ENCODE measurements at regions not wholly inside any gene's neighbourhood (a gene's known extent, or its start where the extent isn't known, plus 50 kb on each side); places are given as distances from the start of the nearest gene placed in this dataset.

- TF ChIP-seq POLR2AphosphoS5 (IDR thresholded peaks at IDR 0.05; ENCODE audit: borderline replicate concordance, low read depth, low read length) = no peak
- no peak for TF ChIP-seq FOXP2 (optimal IDR thresholded peaks at IDR 0.05; ENCODE audit: control extremely low read depth, extremely low read length, insufficient read depth)
- no peak for TF ChIP-seq EZH2 (IDR thresholded peaks at IDR 0.05)
- Histone ChIP-seq H3K9ac (ENCODE audit: insufficient read length) (no peak overlapping the region), H3K36me3 (ENCODE audit: insufficient read depth, low read length) (no peaks in the 10 kb centered on the region), H3K9me3 (ENCODE audit: low read depth, low read length) (no peaks in the 10 kb centered on the region), H3K4me3 (no peak overlapping the region), H3K27ac (no peak overlapping the region)
- no peak for DNase-seq (ENCODE audit: low read depth, low spot score)
Observed at GRCh38 chr3:81965696-81966095, 204.3 kb upstream of the GBE1 start.

GRCh38 chr3:81962396-81962795 is 201.0 kb upstream of the GBE1 start:
- no peak overlapping the region for H3K27ac ChIP-seq
- H3K36me3 ChIP-seq (ENCODE audit: insufficient read depth, low read length) = no peaks in the 10 kb centered on the region
- no peak for DNase-seq (ENCODE audit: low read depth, low spot score)
- H3K9ac ChIP-seq (ENCODE audit: insufficient read length) = no peak overlapping the region
- no peak overlapping the region for H3K4me3 ChIP-seq
- no peaks in the 10 kb centered on the region for H3K9me3 ChIP-seq (ENCODE audit: low read depth, low read length)
- TF ChIP-seq POLR2AphosphoS5 (IDR thresholded peaks at IDR 0.05; ENCODE audit: borderline replicate concordance, low read depth, low read length) (no peak), FOXP2 (optimal IDR thresholded peaks at IDR 0.05; ENCODE audit: control extremely low read depth, extremely low read length, insufficient read depth) (no peak), EZH2 (IDR thresholded peaks at IDR 0.05) (no peak)

GRCh38 chr3:81958972-81959640 is 197.7 kb upstream of the GBE1 start:
- TF ChIP-seq FOXP2 (optimal IDR thresholded peaks at IDR 0.05; ENCODE audit: control extremely low read depth, extremely low read length, insufficient read depth) (no peak), EZH2 (IDR thresholded peaks at IDR 0.05) (no peak), POLR2AphosphoS5 (IDR thresholded peaks at IDR 0.05; ENCODE audit: borderline replicate concordance, low read depth, low read length) (no peak)
- DNase-seq (ENCODE audit: low read depth, low spot score) = no peak
- Histone ChIP-seq H3K36me3 (ENCODE audit: insufficient read depth, low read length) (no peaks in the 10 kb centered on the region), H3K4me3 (no peak overlapping the region), H3K9me3 (ENCODE audit: low read depth, low read length) (no peaks in the 10 kb centered on the region), H3K9ac (ENCODE audit: insufficient read length) (no peak overlapping the region), H3K27ac (no peak overlapping the region)

- DNase-seq (ENCODE audit: low read depth, low spot score) = no peak
- H3K9ac ChIP-seq (ENCODE audit: insufficient read length) = no peak overlapping the region
- H3K4me3 ChIP-seq = no peak overlapping the region
- no peak overlapping the region for H3K27ac ChIP-seq
- no peaks in the 10 kb centered on the region for H3K9me3 ChIP-seq (ENCODE audit: low read depth, low read length)
- TF ChIP-seq FOXP2 (optimal IDR thresholded peaks at IDR 0.05; ENCODE audit: control extremely low read depth, extremely low read length, insufficient read depth) (no peak), POLR2AphosphoS5 (IDR thresholded peaks at IDR 0.05; ENCODE audit: borderline replicate concordance, low read depth, low read length) (no peak), EZH2 (IDR thresholded peaks at IDR 0.05) (no peak)
- no peaks in the 10 kb centered on the region for H3K36me3 ChIP-seq (ENCODE audit: insufficient read depth, low read length)
Observed at GRCh38 chr3:81955878-81956277, 194.4 kb upstream of the GBE1 start.

- no peak for TF ChIP-seq POLR2AphosphoS5 (IDR thresholded peaks at IDR 0.05; ENCODE audit: borderline replicate concordance, low read depth, low read length)
- TF ChIP-seq EZH2 (IDR thresholded peaks at IDR 0.05) = no peak
- no peak for TF ChIP-seq FOXP2 (optimal IDR thresholded peaks at IDR 0.05; ENCODE audit: control extremely low read depth, extremely low read length, insufficient read depth)
- no peak for DNase-seq (ENCODE audit: low read depth, low spot score)
- Histone ChIP-seq H3K9me3 (ENCODE audit: low read depth, low read length) (no peaks in the 10 kb centered on the region), H3K27ac (no peak overlapping the region), H3K4me3 (no peak overlapping the region), H3K9ac (ENCODE audit: insufficient read length) (no peak overlapping the region), H3K36me3 (ENCODE audit: insufficient read depth, low read length) (no peaks in the 10 kb centered on the region)
Observed at GRCh38 chr3:81953111-81953510, 191.7 kb upstream of the GBE1 start.

- Histone ChIP-seq H3K9me3 (ENCODE audit: low read depth, low read length) (no peaks in the 10 kb centered on the region), H3K36me3 (ENCODE audit: insufficient read depth, low read length) (no peaks in the 10 kb centered on the region)
- TF ChIP-seq EZH2 (IDR thresholded peaks at IDR 0.05) (no peak), FOXP2 (optimal IDR thresholded peaks at IDR 0.05; ENCODE audit: control extremely low read depth, extremely low read length, insufficient read depth) (no peak), POLR2AphosphoS5 (IDR thresholded peaks at IDR 0.05; ENCODE audit: borderline replicate concordance, low read depth, low read length) (no peak)
Observed at GRCh38 chr3:81952141-81952540, 190.7 kb upstream of the GBE1 start.

GRCh38 chr3:81951636-81952035 is 190.2 kb upstream of the GBE1 start:
- DNase-seq (ENCODE audit: low read depth, low spot score) = no peak
- TF ChIP-seq FOXP2 (optimal IDR thresholded peaks at IDR 0.05; ENCODE audit: control extremely low read depth, extremely low read length, insufficient read depth) (no peak), EZH2 (IDR thresholded peaks at IDR 0.05) (no peak), POLR2AphosphoS5 (IDR thresholded peaks at IDR 0.05; ENCODE audit: borderline replicate concordance, low read depth, low read length) (no peak)

More at GRCh38 chr3:81952141-81952540, 190.7 kb upstream of the GBE1 start:
- no peak overlapping the region for H3K27ac ChIP-seq
- DNase-seq (ENCODE audit: low read depth, low spot score) = no peak
- H3K9ac ChIP-seq (ENCODE audit: insufficient read length) = no peak overlapping the region
- H3K4me3 ChIP-seq = no peak overlapping the region

GRCh38 chr3:81951106-81951505 is 189.7 kb upstream of the GBE1 start:
- DNase-seq (ENCODE audit: low read depth, low spot score) = no peak

More at GRCh38 chr3:81951636-81952035, 190.2 kb upstream of the GBE1 start:
- H3K9me3 ChIP-seq (ENCODE audit: low read depth, low read length) = no peaks in the 10 kb centered on the region
- H3K36me3 ChIP-seq (ENCODE audit: insufficient read depth, low read length) = no peaks in the 10 kb centered on the region
- no peak overlapping the region for H3K27ac ChIP-seq
- H3K4me3 ChIP-seq = no peak overlapping the region
- H3K9ac ChIP-seq (ENCODE audit: insufficient read length) = no peak overlapping the region

GRCh38 chr3:81947359-81947758 is 185.9 kb upstream of the GBE1 start:
- H3K9ac ChIP-seq (ENCODE audit: insufficient read length) = no peak overlapping the region
- TF ChIP-seq EZH2 (IDR thresholded peaks at IDR 0.05) (no peak), POLR2AphosphoS5 (IDR thresholded peaks at IDR 0.05; ENCODE audit: borderline replicate concordance, low read depth, low read length) (no peak), FOXP2 (optimal IDR thresholded peaks at IDR 0.05; ENCODE audit: control extremely low read depth, extremely low read length, insufficient read depth) (no peak)
- H3K4me3 ChIP-seq = no peak overlapping the region
- no peak for DNase-seq (ENCODE audit: low read depth, low spot score)
- no peaks in the 10 kb centered on the region for H3K9me3 ChIP-seq (ENCODE audit: low read depth, low read length)
- H3K36me3 ChIP-seq (ENCODE audit: insufficient read depth, low read length) = no peaks in the 10 kb centered on the region
- H3K27ac ChIP-seq = no peak overlapping the region

More at GRCh38 chr3:81951106-81951505, 189.7 kb upstream of the GBE1 start:
- H3K4me3 ChIP-seq = no peak overlapping the region
- H3K36me3 ChIP-seq (ENCODE audit: insufficient read depth, low read length) = no peaks in the 10 kb centered on the region
- H3K9ac ChIP-seq (ENCODE audit: insufficient read length) = no peak overlapping the region
- H3K27ac ChIP-seq = no peak overlapping the region
- H3K9me3 ChIP-seq (ENCODE audit: low read depth, low read length) = no peaks in the 10 kb centered on the region
- TF ChIP-seq EZH2 (IDR thresholded peaks at IDR 0.05) (no peak), FOXP2 (optimal IDR thresholded peaks at IDR 0.05; ENCODE audit: control extremely low read depth, extremely low read length, insufficient read depth) (no peak), POLR2AphosphoS5 (IDR thresholded peaks at IDR 0.05; ENCODE audit: borderline replicate concordance, low read depth, low read length) (no peak)

Measured in SK-N-MC (cell line).